GM23338 (cell line): ENCODE measurements at regions not wholly inside any gene's neighbourhood (a gene's known extent, or its start where the extent isn't known, plus 50 kb on each side); places are given as distances from the start of the nearest gene placed in this dataset.

Experiments
- CREB1 ChIP-seq: fragments of 250-450 bp; sonication (Bioruptor Pico); IDR thresholded peaks from 2 replicates; pipeline ENCODE4 v1.5.0; 2020; ENCODE audit warnings: low read depth, mild to moderate bottlenecking, moderate library complexity
- CTCF ChIP-seq, 2 experiments: fragments of 200-600 bp in 1 of 2; sonication (generic) in 1 of 2; conservative IDR thresholded peaks; 2 replicates each; pipeline versions ENCODE4 v1.5.1 to v1.6.1; 2016 to 2017; ENCODE audit warnings: antibody characterized with exemption in 2 of 2, low read depth in 2 of 2, mild to moderate bottlenecking in 2 of 2, moderate library complexity in 1 of 2
- ETS1 ChIP-seq: IDR thresholded peaks from 2 replicates; pipeline ENCODE4 v1.6.1; 2016; ENCODE audit warnings: antibody characterized with exemption
- EZH2 ChIP-seq: fragments of 200-600 bp; sonication (generic); IDR thresholded peaks from one replicate; pipeline ENCODE4 v1.8.0; 2017; ENCODE audit warnings: antibody characterized with exemption, mild to moderate bottlenecking, low read depth; ENCODE audit not compliant: unreplicated experiment
- EZH2phosphoT487 ChIP-seq: fragments of 200-600 bp; sonication (generic); IDR thresholded peaks from one replicate; pipeline ENCODE4 v1.8.1; 2018; ENCODE audit warnings: antibody characterized with exemption; ENCODE audit not compliant: unreplicated experiment
- JUNB ChIP-seq: IDR thresholded peaks from one replicate; pipeline ENCODE4 v1.6.1; 2016; ENCODE audit warnings: antibody characterized with exemption; ENCODE audit not compliant: unreplicated experiment
- POLR2AphosphoS5 ChIP-seq: IDR thresholded peaks from 2 replicates; pipeline ENCODE4 v1.6.1; 2016; ENCODE audit warnings: antibody characterized with exemption, low read depth
- REST ChIP-seq: IDR thresholded peaks from one replicate; pipeline ENCODE4 v1.6.1; 2018; ENCODE audit warnings: antibody characterized with exemption; ENCODE audit not compliant: unreplicated experiment
- STAT1 ChIP-seq: IDR thresholded peaks from one replicate; pipeline ENCODE4 v1.6.1; 2016; ENCODE audit warnings: antibody characterized with exemption; ENCODE audit not compliant: unreplicated experiment
- ZNF331 ChIP-seq: fragments of 250-450 bp; sonication (Bioruptor Pico); IDR thresholded peaks from 2 replicates; pipeline ENCODE4 v1.5.0; 2020; ENCODE audit warnings: low read depth, mild to moderate bottlenecking, moderate library complexity
- ZNF462 ChIP-seq: fragments of 250-450 bp; sonication (Bioruptor Pico); IDR thresholded peaks from 2 replicates; pipeline ENCODE4 v1.5.0; 2020; ENCODE audit warnings: mild to moderate bottlenecking, moderate library complexity

- no peak for TF ChIP-seq ZNF462 (CRISPR knock-in tag)
- TF ChIP-seq CTCF (conservative IDR thresholded peaks at IDR 0.05; ENCODE audit: low read depth in 2 of 2), result no peak
- no peak for TF ChIP-seq REST
- no peak for TF ChIP-seq EZH2
- no peak for TF ChIP-seq POLR2AphosphoS5
- no peak for TF ChIP-seq EZH2phosphoT487
- TF ChIP-seq JUNB, result no peak
- no peak for TF ChIP-seq CREB1 (CRISPR knock-in tag)
- no peak for TF ChIP-seq STAT1
- TF ChIP-seq ZNF331 (CRISPR knock-in tag), result no peak
- no peak for TF ChIP-seq ETS1
Observed at GRCh38 chr9:135399000-135399649, 80.5 kb upstream of the PPP1R26 start.
